MM.1S (cell line): ENCODE measurements at regions not wholly inside any gene's neighbourhood (a gene's known extent, or its start where the extent isn't known, plus 50 kb on each side); places are given as distances from the start of the nearest gene placed in this dataset.

ENCODE experiments used
- EZH2 ChIP-seq: fragments of 300-600 bp; sonication (generic); optimal IDR thresholded peaks from 2 replicates; pipeline ENCODE3; 2017; ENCODE audit warnings: low read depth, mild to moderate bottlenecking, antibody characterized with exemption, low read length, mixed read lengths
- EZH2phosphoT487 ChIP-seq: fragments of 300-600 bp; sonication (generic); IDR thresholded peaks from 2 replicates; pipeline ENCODE4 v1.6.1; 2018; ENCODE audit warnings: antibody characterized with exemption, low read length
- TF ChIP-seq, protein P1 (sequence below): fragments of 300-600 bp; sonication (generic); IDR thresholded peaks from 2 replicates; pipeline ENCODE4 v1.5.1; 2016; ENCODE audit warnings: antibody characterized with exemption, low read length, mixed read lengths

DNA sequence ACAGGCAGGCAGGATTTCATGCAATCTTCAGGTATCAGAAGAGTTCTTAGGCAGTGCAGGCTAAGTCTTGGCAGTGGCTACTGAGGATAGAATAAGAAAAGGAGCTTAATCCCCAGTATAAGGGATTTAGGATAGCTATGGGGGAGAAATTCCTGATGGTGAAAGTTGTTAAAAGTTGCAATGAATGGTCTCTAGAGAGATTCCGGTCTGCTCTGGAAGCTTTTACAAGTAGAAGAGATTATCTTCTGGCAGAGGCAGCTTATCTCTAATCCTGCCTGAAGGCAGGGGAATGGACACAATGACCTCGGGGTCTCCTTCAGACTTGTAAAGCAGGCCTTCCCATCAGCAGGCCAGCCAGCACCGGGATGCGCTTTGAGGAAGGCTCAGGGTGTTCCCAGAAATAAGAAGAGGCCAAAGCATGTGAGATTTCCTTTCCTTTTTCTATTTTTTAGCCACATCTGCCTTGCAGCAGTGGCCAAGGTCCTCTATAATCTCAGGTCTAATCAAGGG, 253.9 kb upstream of the KLHL29 start:
- TF ChIP-seq, protein P1, sequence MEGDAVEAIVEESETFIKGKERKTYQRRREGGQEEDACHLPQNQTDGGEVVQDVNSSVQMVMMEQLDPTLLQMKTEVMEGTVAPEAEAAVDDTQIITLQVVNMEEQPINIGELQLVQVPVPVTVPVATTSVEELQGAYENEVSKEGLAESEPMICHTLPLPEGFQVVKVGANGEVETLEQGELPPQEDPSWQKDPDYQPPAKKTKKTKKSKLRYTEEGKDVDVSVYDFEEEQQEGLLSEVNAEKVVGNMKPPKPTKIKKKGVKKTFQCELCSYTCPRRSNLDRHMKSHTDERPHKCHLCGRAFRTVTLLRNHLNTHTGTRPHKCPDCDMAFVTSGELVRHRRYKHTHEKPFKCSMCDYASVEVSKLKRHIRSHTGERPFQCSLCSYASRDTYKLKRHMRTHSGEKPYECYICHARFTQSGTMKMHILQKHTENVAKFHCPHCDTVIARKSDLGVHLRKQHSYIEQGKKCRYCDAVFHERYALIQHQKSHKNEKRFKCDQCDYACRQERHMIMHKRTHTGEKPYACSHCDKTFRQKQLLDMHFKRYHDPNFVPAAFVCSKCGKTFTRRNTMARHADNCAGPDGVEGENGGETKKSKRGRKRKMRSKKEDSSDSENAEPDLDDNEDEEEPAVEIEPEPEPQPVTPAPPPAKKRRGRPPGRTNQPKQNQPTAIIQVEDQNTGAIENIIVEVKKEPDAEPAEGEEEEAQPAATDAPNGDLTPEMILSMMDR: no peak
- TF ChIP-seq EZH2 (no peak), EZH2phosphoT487 (no peak)
